ENCODE measurements at regions not wholly inside any gene's neighbourhood (a gene's known extent, or its start where the extent isn't known, plus 50 kb on each side); places are given as distances from the start of the nearest gene placed in this dataset.
A peak's percentile ranks its signal among the peaks of the same experiment; 100 is the strongest.

GRCh38 chr14:100638211-100638855 lies 51.1 kb upstream of the BEGAIN start:
- no peak for DNase-seq (ENCODE audit: low read depth in 2 of 2)

- no peak for DNase-seq (ENCODE audit: low read depth in 2 of 2)
Measured at GRCh38 chr14:100639280-100639679, 52.1 kb upstream of the BEGAIN start.

GRCh38 chr14:100640471-100641273 lies 53.5 kb upstream of the BEGAIN start:
- DNase-seq (ENCODE audit: low read depth in 2 of 2): peak; percentile 59 to 69

DNA sequence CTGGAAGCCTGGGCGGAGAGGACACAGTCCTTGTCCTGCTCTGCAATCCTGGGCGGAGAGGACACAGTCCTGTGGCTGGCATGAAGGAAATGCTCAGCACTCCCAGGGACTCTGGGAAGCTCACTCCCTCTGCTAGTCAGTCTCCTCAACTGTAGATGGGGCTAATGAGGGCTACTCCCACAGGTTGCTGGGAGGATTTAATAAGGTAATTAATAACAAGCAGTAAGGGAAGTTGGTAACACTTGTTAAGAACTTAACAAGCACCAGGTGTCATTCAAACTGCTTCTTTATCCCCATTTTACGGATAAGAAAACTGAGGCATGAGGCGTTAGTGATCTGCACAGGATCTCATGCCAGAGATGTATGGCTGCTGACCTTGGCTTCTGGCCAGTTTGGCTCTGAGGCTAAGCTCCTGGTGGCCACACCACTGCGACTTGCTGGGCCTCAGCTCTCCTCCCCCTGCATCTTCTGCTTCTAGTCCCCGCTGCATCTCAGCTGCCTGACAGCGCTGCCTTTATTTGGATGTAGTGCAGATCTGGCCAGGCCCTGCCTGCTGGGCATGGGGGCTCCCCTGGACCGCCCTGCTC lies 54.1 kb upstream of the BEGAIN start:
- DNase-seq (ENCODE audit: low read depth in 2 of 2): no peak

- DNase-seq (ENCODE audit: low read depth in 2 of 2): no peak
Measured at GRCh38 chr14:100643426-100643825, 56.2 kb upstream of the BEGAIN start.

GRCh38 chr14:100644383-100644782 lies 57.2 kb upstream of the BEGAIN start:
- no peak for DNase-seq (ENCODE audit: low read depth in 2 of 2)

DNA sequence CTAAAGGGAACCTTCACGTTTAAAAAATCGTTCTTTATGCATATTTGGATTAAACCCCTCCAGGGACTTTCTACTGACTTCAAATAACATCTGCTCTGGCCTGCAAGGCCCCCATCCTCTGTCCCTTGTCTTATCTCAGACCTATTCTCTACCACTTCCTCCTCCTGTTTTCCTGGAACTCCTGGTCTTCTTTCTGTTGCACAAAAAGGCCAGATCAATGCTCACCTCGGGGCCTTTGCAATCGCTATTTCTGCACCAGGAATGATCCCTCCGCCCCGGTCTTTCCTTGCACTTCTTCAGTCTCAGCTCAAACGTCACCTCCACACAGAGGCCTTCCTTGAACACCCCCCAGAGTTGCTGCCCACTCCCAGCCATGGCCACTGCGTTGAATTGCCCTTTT lies 57.6 kb upstream of the BEGAIN start:
- no peak for DNase-seq (ENCODE audit: low read depth in 2 of 2)

- peak; percentile 83 to 87 for DNase-seq (ENCODE audit: low read depth in 2 of 2)
Measured at GRCh38 chr14:100645196-100645981, 58.2 kb upstream of the BEGAIN start.

- no peak for DNase-seq (ENCODE audit: low read depth in 2 of 2)
Measured at GRCh38 chr14:100645982-100646314, 58.7 kb upstream of the BEGAIN start.

GRCh38 chr14:100648474-100649172 lies 61.4 kb upstream of the BEGAIN start:
- DNase-seq (ENCODE audit: low read depth in 2 of 2): no peak

DNA sequence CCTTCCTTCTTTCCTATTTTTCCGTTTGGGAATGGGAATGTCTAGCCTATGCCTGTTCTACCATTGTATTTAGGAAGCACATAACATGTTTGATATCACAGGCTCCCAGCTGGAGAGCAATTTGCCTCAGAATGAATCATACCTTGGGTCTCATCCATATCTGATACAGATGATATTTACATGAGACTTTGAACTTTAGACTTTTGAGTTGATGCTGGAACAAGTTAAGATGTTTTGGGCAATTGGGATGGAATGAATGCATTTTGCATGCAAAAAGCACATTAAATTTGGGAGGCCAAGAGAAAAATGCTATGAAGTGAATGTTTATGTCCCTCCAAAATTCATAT lies 61.9 kb upstream of the BEGAIN start:
- DNase-seq (ENCODE audit: low read depth in 2 of 2): no peak

DNA sequence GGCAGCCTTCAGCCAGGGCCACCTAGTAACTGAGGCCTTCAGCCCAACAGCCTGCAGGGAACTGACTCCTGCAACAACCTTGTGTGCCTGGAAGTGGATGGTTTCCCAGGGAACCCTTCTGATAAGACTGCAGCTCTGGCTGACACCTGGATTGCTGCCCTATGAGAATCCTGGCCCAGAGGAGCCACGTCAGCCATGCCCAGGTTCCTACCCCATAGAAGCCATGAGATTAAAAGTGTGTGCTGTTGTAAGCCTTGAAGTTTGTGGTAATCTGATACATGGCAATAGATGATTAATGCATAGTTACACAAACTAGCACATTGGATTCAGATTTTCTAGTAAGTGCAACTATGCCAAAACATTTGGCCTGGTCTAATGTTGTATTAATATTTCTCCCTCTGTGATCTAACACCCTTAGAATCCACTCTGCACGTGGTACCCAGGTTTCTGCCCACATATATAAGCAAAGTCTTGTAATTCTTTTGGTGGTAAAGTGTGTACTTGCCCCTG lies 64.8 kb upstream of the BEGAIN start:
- DNase-seq (ENCODE audit: low read depth in 2 of 2): no peak

DNA sequence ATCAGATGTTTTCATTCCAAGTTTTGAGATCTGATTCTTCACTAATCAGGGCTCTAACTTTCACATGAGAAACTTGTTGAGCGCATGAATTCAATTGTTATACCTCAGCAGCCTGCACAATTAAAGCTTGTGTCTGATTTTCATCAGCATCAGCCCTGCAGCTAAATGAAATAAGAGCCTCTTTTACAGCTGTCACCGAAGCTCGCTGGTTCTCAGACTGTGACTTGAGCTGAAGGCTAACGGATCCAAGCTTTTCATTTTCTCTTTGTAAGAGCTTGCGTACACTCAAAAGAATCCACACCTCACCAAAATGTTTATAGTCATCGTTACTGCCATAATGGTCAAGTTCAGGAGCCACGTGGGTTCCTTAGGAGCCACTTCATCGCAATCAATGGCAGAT lies 65.5 kb upstream of the BEGAIN start:
- DNase-seq (ENCODE audit: low read depth in 2 of 2): no peak

DNA sequence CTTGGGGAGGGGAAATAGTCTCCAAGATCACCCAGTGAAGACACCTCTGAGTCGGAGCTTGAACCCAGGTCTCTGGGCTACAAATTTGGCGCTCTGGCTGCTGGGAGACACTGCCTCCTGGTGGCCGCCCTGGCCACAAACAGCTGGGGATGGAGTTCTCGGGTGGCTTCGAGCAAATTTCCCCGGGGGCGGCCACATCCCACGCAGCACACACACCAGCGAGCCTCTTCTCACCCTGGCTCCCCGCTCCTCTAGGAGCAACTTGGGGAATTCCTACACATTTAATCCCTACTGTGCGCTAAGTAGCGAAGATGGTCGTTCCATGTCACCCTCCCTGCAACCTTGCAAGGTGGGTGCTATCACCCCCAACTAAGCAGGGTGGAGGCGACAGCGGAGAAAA lies 66.2 kb upstream of the BEGAIN start:
- peak in 1 of 2 donors; percentile 25 for DNase-seq (ENCODE audit: low read depth in 2 of 2)

DNA sequence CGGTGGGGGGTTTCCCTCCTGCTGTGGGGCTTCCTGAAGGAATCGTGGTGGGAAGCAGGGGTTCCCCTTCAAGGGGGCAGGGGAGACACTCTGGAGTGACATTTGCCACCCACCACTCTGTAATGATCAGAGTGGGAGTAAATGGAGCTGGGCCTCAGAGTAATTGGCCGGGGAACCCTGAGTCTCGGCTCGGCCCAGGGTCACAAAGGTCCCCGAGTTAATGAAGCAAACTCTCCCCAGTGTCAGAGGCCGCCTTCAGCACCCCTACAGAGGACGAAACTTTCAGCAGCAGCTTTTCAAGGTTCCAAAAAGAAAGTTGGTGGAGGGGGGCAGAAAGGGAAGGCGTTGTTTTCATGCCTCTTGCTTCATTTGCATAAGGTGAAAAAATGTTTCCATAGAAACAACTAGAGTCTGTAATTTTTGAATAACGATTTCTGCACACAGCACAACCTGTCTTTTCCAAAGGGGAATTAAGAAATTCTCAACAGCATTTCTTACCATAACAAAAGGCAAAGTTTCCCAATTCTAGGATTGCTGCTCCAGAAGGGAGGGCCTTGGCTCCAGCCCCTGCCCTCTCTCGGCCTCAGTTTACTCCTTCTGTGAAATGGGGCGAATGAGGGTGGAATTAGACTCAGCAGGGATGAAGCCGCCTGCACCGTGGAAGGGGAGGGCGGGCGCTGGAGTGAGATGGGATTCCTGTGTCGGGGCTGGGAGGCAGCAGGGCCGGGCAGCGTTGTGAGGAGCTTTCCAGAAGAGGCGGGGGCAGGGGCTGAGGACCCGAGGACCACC lies 67.0 kb upstream of the BEGAIN start:
- no peak for DNase-seq (ENCODE audit: low read depth in 2 of 2)

DNA sequence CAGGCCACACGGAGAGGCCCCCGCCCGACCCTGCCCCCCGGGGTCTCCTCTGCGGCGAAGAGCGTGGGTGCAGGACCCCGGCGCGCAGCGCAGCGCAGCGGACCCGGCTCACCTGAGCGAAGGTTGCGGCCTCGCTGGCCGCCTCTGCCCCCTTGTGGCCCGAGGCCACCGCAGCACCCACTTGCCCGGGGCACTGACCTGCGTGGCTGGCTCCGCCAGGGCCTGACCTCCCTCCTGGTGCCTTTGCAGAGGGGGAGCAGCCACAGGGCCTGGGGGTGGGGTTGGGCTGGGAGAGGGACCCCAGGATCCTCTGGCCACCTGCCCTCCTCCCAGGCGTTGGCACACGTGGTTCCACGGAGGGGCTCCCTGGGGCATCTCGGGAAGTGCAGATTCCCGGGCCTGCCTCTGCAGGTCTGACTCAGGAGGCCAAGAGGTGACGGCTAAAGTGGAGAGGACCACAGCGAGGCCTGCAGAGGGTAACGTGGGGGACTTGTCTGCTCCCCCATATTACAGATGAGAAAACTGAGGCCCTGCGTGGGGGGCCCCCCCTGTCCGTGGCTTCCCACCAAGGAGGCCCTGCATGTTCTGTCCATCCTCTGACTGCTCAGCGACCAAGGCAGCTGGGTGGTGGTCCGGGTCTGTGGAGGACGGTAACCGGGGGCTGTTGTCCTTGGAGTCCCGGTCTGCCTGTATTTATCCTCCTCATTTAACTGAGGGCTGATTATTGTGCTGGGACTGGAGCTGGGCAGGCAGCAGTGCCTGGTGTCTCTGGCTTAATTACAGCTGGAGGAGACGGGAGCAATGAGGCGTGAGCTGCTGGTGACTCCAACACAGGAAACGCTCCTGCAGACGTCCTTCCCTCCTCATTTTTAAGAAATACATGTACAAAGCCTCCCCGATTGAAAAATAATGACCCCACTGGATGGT lies 67.9 kb upstream of the BEGAIN start:
- peak in 1 of 2 donors; percentile 26 for DNase-seq (ENCODE audit: low read depth in 2 of 2)

GRCh38 chr14:100655741-100656085 lies 68.5 kb upstream of the BEGAIN start:
- no peak for DNase-seq (ENCODE audit: low read depth in 2 of 2)

- DNase-seq (ENCODE audit: low read depth in 2 of 2): no peak
Measured at GRCh38 chr14:100656996-100657395, 69.7 kb upstream of the DLK1 start.

DNA sequence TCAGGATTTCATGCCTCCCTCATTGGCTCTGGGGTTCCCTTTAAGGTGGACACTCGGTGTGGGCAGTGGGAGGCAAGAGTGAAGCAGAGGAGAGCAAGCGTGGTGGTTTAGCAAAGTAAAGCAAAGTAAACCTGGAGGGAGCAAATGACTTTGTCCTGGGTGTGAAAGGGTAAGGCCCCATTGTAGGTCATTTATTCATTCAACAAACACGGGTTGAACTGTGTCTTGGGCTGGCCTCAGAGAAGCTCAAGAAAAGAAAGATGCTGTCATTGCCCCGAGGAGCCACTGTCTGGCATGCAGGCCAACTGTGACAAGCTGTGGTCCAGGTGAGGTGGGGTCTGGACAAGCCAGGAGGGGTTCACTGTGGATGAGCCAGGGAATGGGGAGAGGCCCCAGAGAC lies 68.9 kb upstream of the DLK1 start:
- DNase-seq (ENCODE audit: low read depth in 2 of 2): no peak

Data from stimulated activated CD8-positive, alpha-beta memory T cell treated with anti-CD3 and anti-CD28 coated beads, Interleukin-2, amount 100 ng/mL, for 48 hours (primary cell).